Left lung (tissue), 4 donors: ENCODE measurements at regions not wholly inside any gene's neighbourhood (a gene's known extent, or its start where the extent isn't known, plus 50 kb on each side); places are given as distances from the start of the nearest gene placed in this dataset.

ENCODE experiments used
- ATAC-seq: fragments of 200-7000 bp; cut with Tn5 transposase; one replicate; pipeline ENCODE4 v1.9.1; 2020; ENCODE audit warnings: moderate library complexity
- DNase-seq, 4 donors: peaks; one replicate each; pipeline ENCODE4 v3.0.0-alpha.2; 2013 to 2020
- H3K27ac ChIP-seq, 2 donors: fragments of 200-600 bp; sonication (generic) in 1 of 2; one replicate each; pipeline versions ENCODE4 v1.5.0 to v1.8.0; 2020 to 2021
- H3K27me3 ChIP-seq, 2 donors: fragments of 200-600 bp; sonication (generic) in 1 of 2; one replicate each; pipeline versions ENCODE4 v1.5.0 to v1.8.0; 2020 to 2021
- H3K36me3 ChIP-seq, 2 donors: fragments of 200-600 bp; sonication (generic) in 1 of 2; one replicate each; pipeline versions ENCODE4 v1.5.0 to v1.8.0; 2020 to 2021
- H3K4me1 ChIP-seq, 2 donors: fragments of 200-600 bp; one replicate each; pipeline ENCODE4 v1.8.0; 2021
- H3K4me3 ChIP-seq, 2 donors: fragments of 200-600 bp; sonication (generic) in 1 of 2; one replicate each; pipeline versions ENCODE4 v1.5.0 to v1.8.0; 2020 to 2021; ENCODE audit warnings: mild to moderate bottlenecking in 1 of 2
- H3K9me3 ChIP-seq, 2 donors: fragments of 200-600 bp; sonication (generic) in 1 of 2; one replicate each; pipeline versions ENCODE4 v1.5.0 to v1.8.0; 2020 to 2021
- intact Hi-C, 2 donors: fragments of 100-400 bp; cut with DNase I; formaldehyde crosslinking; loops; one replicate each; pipeline versions ENCODE4 v1.11.2 to v1.14.2; 2022
- TF ChIP-seq, protein P1 (sequence below), 2 donors: fragments of 200-600 bp; sonication (generic) in 1 of 2; IDR thresholded peaks; one replicate each; pipeline versions ENCODE4 v1.5.0 to v1.8.0; 2021; ENCODE audit warnings: antibody characterized with exemption in 2 of 2
- donor health status: DM: no; HTN: yes; CAD: no.
- donor health status: DM: no; HTN: no; CAD: no.

GRCh38 chr20:61056116-61056515, 195.9 kb upstream of the CDH4 start:
- peaks cover 0 to 13% of the 10 kb centered on the region in 2 donors for H3K27me3 ChIP-seq
- H3K4me1 ChIP-seq: no peaks in the 10 kb centered on the region
- no peak overlapping the region for H3K4me3 ChIP-seq
- intact Hi-C loops: no loop called here
- no peaks in the 10 kb centered on the region for H3K9me3 ChIP-seq
- TF ChIP-seq, protein P1, sequence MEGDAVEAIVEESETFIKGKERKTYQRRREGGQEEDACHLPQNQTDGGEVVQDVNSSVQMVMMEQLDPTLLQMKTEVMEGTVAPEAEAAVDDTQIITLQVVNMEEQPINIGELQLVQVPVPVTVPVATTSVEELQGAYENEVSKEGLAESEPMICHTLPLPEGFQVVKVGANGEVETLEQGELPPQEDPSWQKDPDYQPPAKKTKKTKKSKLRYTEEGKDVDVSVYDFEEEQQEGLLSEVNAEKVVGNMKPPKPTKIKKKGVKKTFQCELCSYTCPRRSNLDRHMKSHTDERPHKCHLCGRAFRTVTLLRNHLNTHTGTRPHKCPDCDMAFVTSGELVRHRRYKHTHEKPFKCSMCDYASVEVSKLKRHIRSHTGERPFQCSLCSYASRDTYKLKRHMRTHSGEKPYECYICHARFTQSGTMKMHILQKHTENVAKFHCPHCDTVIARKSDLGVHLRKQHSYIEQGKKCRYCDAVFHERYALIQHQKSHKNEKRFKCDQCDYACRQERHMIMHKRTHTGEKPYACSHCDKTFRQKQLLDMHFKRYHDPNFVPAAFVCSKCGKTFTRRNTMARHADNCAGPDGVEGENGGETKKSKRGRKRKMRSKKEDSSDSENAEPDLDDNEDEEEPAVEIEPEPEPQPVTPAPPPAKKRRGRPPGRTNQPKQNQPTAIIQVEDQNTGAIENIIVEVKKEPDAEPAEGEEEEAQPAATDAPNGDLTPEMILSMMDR (IDR thresholded peaks at IDR 0.05): no peak
- no peak for ATAC-seq
- no peak for DNase-seq
- no peaks in the 10 kb centered on the region for H3K36me3 ChIP-seq
- H3K27ac ChIP-seq: no peak overlapping the region

DNA sequence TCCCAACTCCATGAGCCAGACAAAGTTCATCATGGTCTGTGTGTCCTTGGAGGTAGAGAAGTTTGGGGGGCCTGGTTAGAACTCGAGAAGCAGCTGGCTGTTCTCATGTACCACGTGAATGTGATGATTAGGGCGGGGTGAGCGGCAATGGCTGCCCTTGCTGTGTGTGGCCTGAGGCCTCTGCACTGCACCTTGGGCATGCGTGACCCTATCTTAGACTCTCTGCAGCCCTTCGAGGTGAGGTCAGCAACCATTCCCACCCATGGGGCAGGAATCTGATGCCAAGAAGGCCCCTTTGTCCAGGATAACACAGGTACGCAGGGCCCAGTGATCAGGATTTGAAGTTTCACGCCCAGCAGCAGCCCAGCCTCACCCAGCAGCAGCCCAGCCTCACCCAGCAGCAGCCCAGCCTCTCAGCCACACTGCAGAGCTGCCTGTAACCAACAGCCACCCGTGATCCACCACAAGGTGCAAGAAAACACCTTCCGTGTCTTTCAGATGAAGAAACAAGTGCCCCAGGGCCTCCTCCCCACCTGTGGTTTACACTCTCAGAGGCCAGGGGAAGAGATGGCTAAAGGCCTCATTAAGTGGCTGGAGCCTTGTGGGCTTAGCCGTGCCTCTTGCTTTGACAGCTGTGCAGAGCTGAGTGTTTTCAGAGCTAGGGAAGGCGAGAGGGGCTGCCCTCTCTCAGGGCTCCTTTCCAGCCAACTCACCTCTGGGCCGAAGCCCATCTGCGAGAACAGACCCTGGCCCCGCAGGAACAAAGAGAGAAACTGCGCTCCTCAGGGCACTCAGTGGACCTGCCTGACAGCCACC, 195.2 kb upstream of the CDH4 start:
- intact Hi-C loops: no loop called here
- peak in 2 of 4 donors; percentile 19 to 36 for DNase-seq
- Histone ChIP-seq H3K36me3 (no peaks in the 10 kb centered on the region), H3K9me3 (no peaks in the 10 kb centered on the region), H3K4me1 (no peaks in the 10 kb centered on the region), H3K27me3 (peaks cover 0 to 13% of the 10 kb centered on the region in 2 donors), H3K27ac (no peak overlapping the region), H3K4me3 (no peak overlapping the region)
- ATAC-seq: no peak
- TF ChIP-seq, protein P1 (IDR thresholded peaks at IDR 0.05): no peak

GRCh38 chr20:61057443-61058121, 194.5 kb upstream of the CDH4 start:
- ATAC-seq (no peak), DNase-seq (no peak)
- no peaks in the 10 kb centered on the region for H3K36me3 ChIP-seq
- no peak overlapping the region for H3K27ac ChIP-seq
- TF ChIP-seq, protein P1 (IDR thresholded peaks at IDR 0.05): no peak
- no peak overlapping the region for H3K4me3 ChIP-seq
- no peaks in the 10 kb centered on the region for H3K9me3 ChIP-seq
- intact Hi-C loops: no loop called here
- H3K27me3 ChIP-seq: peaks cover 0 to 11% of the 10 kb centered on the region in 2 donors
- H3K4me1 ChIP-seq: no peaks in the 10 kb centered on the region

- no peak for DNase-seq
- Histone ChIP-seq H3K4me3 (no peak overlapping the region), H3K9me3 (no peaks in the 10 kb centered on the region), H3K27ac (no peak overlapping the region), H3K36me3 (no peaks in the 10 kb centered on the region), H3K27me3 (no peaks in the 10 kb centered on the region), H3K4me1 (no peaks in the 10 kb centered on the region)
- ATAC-seq: no peak
- intact Hi-C loops: no loop called here
- TF ChIP-seq, protein P1 (IDR thresholded peaks at IDR 0.05): no peak
These were observed 190.1 kb upstream of the CDH4 start for GRCh38 chr20:61061981-61062380.

GRCh38 chr20:61065853-61066252, 186.2 kb upstream of the CDH4 start:
- no peak for ATAC-seq
- Histone ChIP-seq H3K36me3 (no peaks in the 10 kb centered on the region), H3K9me3 (peaks cover 0 to 2% of the 10 kb centered on the region in 2 donors), H3K4me1 (no peaks in the 10 kb centered on the region), H3K27ac (no peak overlapping the region), H3K4me3 (no peak overlapping the region), H3K27me3 (no peaks in the 10 kb centered on the region)
- TF ChIP-seq, protein P1 (IDR thresholded peaks at IDR 0.05): no peak
- no peak for DNase-seq
- intact Hi-C loops: no loop called here
